ENCODE measurements at regions not wholly inside any gene's neighbourhood (a gene's known extent, or its start where the extent isn't known, plus 50 kb on each side); places are given as distances from the start of the nearest gene placed in this dataset.
A peak's percentile ranks its signal among the peaks of the same experiment; 100 is the strongest.
"Not testable (repeated sequence)": the region's sequence is repeated elsewhere in the genome, so short reads cannot be mapped to it uniquely, and the experiment has no call there.

DNA sequence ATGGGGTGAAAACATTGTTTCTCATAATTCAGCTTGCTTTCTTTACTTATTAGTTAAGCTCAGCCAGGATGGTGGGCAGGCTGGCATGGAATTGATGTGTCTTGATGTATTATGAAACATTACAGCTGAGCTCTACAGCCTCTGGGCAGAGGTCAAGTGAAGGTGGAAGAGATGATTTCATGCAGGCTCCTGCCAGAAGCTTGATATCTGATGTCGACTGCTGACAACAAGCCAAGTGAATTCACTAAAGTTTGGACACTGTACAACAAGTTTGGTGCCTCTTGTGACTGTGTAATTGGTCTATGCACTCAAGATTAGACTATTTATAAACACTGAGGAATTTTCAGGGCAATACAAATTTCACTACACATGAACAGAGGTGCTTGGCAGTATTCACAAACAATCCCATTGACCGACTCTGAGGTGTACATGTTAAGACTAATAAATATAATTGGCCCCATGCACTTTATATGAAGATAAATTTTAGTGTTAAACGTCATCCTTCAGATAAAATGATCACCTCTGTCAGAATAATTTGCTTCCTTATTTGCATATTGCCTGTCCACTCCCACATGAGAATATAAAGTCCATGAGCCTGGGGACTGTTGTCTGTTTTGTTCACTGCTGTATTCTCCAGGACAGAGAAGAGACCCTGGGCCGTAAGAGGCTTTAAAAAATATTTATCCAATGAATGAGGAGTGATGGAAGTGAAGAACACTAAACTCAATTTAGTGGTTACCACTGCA, 612.2 kb downstream of the IQCM start:
- no peak for TF ChIP-seq CTCF (IDR thresholded peaks at IDR 0.05; ENCODE audit: low read depth, low read length, missing control alignments)
- H3K27me3 ChIP-seq (replicated peaks) = no peaks in the 10 kb centered on the region
- in situ Hi-C loops (cut with HindIII; ENCODE audit: low pct_ligation_motif_present, low sequenced_read_pairs) = no loop called here
- no peaks in the 10 kb centered on the region for H3K36me3 ChIP-seq (replicated peaks)
- DNase-seq = peak; percentile 4
- no peak overlapping the region for H3K4me3 ChIP-seq (ENCODE audit: low read depth, low read length)
- H3K27ac ChIP-seq = no peak overlapping the region

GRCh38 chr4:149202117-149202516, 613.5 kb downstream of the IQCM start:
- no peak for TF ChIP-seq CTCF (IDR thresholded peaks at IDR 0.05; ENCODE audit: low read depth, low read length, missing control alignments)
- Histone ChIP-seq H3K27me3 (replicated peaks) (no peaks in the 10 kb centered on the region), H3K4me3 (ENCODE audit: low read depth, low read length) (no peak overlapping the region), H3K27ac (no peak overlapping the region), H3K36me3 (replicated peaks) (no peaks in the 10 kb centered on the region)
- no peak for DNase-seq
- in situ Hi-C loops (cut with HindIII; ENCODE audit: low pct_ligation_motif_present, low sequenced_read_pairs) = no loop called here

GRCh38 chr4:149199594-149199993, 616.0 kb downstream of the IQCM start:
- Histone ChIP-seq H3K27me3 (replicated peaks) (no peaks in the 10 kb centered on the region), H3K36me3 (replicated peaks) (no peaks in the 10 kb centered on the region), H3K27ac (no peak overlapping the region), H3K4me3 (ENCODE audit: low read depth, low read length) (no peak overlapping the region)
- DNase-seq = no peak
- no peak for TF ChIP-seq CTCF (IDR thresholded peaks at IDR 0.05; ENCODE audit: low read depth, low read length, missing control alignments)
- in situ Hi-C loops (cut with HindIII; ENCODE audit: low pct_ligation_motif_present, low sequenced_read_pairs) = no loop called here

DNA sequence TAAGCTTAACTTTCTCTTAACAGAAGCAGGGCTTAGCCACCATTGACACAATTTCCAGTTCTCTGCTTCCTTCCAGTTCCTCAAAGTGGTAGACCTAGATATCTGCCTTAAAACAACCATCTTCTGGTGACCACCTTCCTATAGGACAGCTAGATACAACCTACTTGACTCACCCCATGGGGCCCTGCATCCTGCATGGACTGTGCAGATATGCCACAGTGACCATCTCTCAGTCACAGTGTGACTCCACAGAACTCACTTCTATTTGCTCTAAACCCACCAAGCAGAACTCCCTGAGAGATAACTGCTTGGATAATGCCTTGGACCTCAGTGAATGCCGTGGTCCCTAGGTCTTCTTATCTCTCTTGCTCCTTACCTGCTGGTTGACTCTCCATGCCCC, 621.6 kb downstream of the IQCM start:
- Histone ChIP-seq H3K4me3 (ENCODE audit: low read depth, low read length) (no peak overlapping the region), H3K27me3 (replicated peaks) (no peaks in the 10 kb centered on the region), H3K27ac (no peak overlapping the region), H3K36me3 (replicated peaks) (no peaks in the 10 kb centered on the region)
- TF ChIP-seq CTCF (IDR thresholded peaks at IDR 0.05; ENCODE audit: low read depth, low read length, missing control alignments) = no peak
- no peak for DNase-seq
- in situ Hi-C loops (cut with HindIII; ENCODE audit: low pct_ligation_motif_present, low sequenced_read_pairs) = no loop called here

DNA sequence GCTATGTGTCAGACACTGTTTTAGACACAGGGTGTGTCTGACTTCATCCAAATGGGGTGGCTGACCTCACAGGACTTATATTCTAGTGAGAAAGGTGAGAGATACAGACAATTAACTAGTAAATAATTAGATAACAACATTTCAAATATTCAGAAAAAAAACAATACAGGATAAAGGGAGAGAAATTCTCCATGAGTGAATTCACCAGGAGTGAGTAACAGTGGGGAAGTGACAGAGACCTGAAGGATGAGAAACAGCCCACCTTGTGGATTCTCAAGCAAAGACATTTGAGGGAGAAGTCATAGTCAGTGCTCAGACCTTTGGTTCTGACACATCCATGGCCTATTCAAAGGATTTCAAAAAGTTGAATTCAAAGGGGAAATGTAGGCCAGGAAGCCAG, 627.9 kb downstream of the IQCM start:
- no peak overlapping the region for H3K4me3 ChIP-seq (ENCODE audit: low read depth, low read length)
- DNase-seq = no peak
- no peak overlapping the region for H3K27ac ChIP-seq
- in situ Hi-C loops (cut with HindIII; ENCODE audit: low pct_ligation_motif_present, low sequenced_read_pairs) = no loop called here
- no peaks in the 10 kb centered on the region for H3K36me3 ChIP-seq (replicated peaks)
- TF ChIP-seq CTCF (IDR thresholded peaks at IDR 0.05; ENCODE audit: low read depth, low read length, missing control alignments) = no peak
- no peaks in the 10 kb centered on the region for H3K27me3 ChIP-seq (replicated peaks)

GRCh38 chr4:149183638-149184037, 632.0 kb downstream of the IQCM start:
- Histone ChIP-seq H3K4me3 (ENCODE audit: low read depth, low read length) (no peak overlapping the region), H3K27me3 (replicated peaks) (no peaks in the 10 kb centered on the region), H3K36me3 (replicated peaks) (no peaks in the 10 kb centered on the region), H3K27ac (no peak overlapping the region)
- in situ Hi-C loops (cut with HindIII; ENCODE audit: low pct_ligation_motif_present, low sequenced_read_pairs) = no loop called here
- no peak for TF ChIP-seq CTCF (IDR thresholded peaks at IDR 0.05; ENCODE audit: low read depth, low read length, missing control alignments)
- no peak for DNase-seq

- H3K27ac ChIP-seq; H3K36me3 ChIP-seq (replicated peaks); H3K27me3 ChIP-seq (replicated peaks); DNase-seq; H3K4me3 ChIP-seq (ENCODE audit: low read depth, low read length); in situ Hi-C loops (cut with HindIII; ENCODE audit: low pct_ligation_motif_present, low sequenced_read_pairs): not testable (repeated sequence)
Measured at GRCh38 chr4:149181459-149181858, 634.2 kb downstream of the IQCM start.

All from brain microvascular endothelial cell (primary cell).